GM13976 (cell line): ENCODE measurements at regions not wholly inside any gene's neighbourhood (a gene's known extent, or its start where the extent isn't known, plus 50 kb on each side); places are given as distances from the start of the nearest gene placed in this dataset.

ENCODE experiments used
- DNase-seq: peaks from one replicate; pipeline ENCODE4 v3.0.0; 2012; ENCODE audit warnings: low spot score
- CTCF ChIP-seq: IDR thresholded peaks from 2 replicates; pipeline ENCODE4 v1.5.1; 2012; ENCODE audit warnings: borderline replicate concordance, mild to moderate bottlenecking; ENCODE audit not compliant: insufficient read depth; ENCODE audit errors: extremely low read depth, missing control alignments, control extremely low read depth
- in situ Hi-C: fragments of 300-500 bp; cut with MboI; formaldehyde crosslinking; loops from one replicate; pipeline ENCODE4 v1.12.0; 2022; ENCODE audit warnings: low sequenced_read_pairs, mixed read lengths, inconsistent platforms; ENCODE audit not compliant: unreplicated experiment

DNA sequence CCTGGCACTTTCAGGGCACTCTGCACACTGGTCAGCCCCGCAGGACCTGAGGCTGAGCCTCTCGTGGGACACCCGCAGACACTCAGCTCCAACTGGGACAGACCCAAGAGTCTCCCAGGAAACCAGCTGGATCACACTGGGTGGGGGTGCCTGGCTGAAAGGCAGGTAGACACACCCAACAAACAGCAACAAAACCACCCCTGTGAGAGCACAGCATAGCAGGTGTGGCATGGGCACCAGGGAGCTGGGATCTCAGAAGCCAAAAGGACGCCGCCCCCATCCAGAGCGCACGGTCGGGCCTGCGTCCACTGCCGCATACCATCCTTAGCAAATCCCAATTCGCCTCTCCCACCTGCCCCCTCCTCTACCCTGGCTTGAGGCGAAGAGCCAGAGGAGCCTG, 154.2 kb upstream of the LINGO1 start:
- DNase-seq = no peak
- in situ Hi-C loops = no loop called here
- no peak for TF ChIP-seq CTCF

GRCh38 chr15:77786181-77786890, 153.6 kb upstream of the LINGO1 start:
- in situ Hi-C loops = no loop called here
- no peak for DNase-seq
- no peak for TF ChIP-seq CTCF

GRCh38 chr15:77784361-77785292, 151.9 kb upstream of the LINGO1 start:
- in situ Hi-C loops = no loop called here
- peak; percentile 5 for TF ChIP-seq CTCF
- peak; percentile 77 for DNase-seq

DNA sequence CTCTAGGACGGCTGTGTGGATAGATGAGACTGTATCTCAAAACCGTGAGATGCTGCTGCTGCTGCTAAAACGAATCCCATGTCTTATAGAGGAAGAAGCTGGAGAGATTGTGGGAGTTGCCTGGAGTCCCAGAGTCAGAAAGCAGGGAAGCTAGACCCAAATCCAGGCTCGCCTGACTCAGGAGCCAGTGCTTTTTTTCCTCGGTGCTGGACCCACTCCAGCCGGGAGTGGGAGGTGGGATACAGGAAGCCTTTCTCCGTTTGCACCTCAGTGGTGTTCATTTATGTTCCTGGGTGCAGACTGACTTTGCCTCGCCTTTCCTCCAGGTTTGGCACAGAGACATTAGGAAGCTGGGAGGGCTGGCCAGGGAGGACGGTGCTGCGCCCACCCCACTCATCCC, 150.9 kb upstream of the LINGO1 start:
- in situ Hi-C loops = no loop called here

DNA sequence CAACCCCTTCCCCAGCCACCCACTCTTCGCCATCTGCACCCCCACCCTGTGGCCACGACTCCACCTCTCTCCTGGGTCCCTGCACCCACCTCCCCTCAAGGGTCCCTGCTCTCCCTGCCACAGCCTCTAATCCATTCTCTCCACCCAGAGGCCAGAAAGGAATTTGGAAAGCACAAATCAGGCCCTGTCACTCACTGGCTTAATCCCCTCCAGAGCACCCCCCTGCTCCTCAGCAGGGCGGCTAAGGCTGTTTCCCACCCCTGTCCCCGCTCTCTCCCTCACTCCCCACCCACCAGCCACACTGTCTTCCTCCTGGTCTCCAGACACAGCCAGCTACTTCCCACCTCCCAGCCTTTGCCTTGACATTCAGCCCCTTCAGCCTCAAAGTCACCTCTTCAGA, 150.0 kb upstream of the LINGO1 start:
- in situ Hi-C loops = no loop called here
- no peak for TF ChIP-seq CTCF
- DNase-seq = no peak

More for the DNA sequence above, 150.9 kb upstream of the LINGO1 start:
- no peak for TF ChIP-seq CTCF
- no peak for DNase-seq

- no peak for DNase-seq
- TF ChIP-seq CTCF = no peak
- in situ Hi-C loops = no loop called here
These were observed 149.2 kb upstream of the LINGO1 start for GRCh38 chr15:77781946-77782240.
